ENCODE measurements at regions not wholly inside any gene's neighbourhood (a gene's known extent, or its start where the extent isn't known, plus 50 kb on each side); places are given as distances from the start of the nearest gene placed in this dataset.

DNA sequence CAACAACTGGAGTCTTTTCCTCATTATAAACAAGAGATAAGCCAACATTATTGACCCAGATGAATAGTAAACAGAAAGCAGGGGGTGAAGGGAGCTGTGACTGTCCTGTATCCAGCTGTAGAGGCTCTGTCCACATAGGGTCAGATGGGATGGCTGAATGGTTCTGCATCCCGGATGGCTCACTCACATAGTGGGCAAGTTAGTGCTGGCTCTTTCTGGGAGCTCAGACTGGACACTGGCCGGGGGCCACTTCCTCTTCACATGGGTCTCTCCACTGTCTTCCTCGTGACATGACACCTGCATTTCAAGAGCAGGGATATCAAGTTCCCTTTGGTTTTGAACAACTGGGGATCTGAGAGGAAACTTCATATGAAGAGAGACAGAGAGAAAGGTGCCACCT lies 969.6 kb upstream of the TMEM132C start:
- no peak for DNase-seq (ENCODE audit: low spot score)

DNA sequence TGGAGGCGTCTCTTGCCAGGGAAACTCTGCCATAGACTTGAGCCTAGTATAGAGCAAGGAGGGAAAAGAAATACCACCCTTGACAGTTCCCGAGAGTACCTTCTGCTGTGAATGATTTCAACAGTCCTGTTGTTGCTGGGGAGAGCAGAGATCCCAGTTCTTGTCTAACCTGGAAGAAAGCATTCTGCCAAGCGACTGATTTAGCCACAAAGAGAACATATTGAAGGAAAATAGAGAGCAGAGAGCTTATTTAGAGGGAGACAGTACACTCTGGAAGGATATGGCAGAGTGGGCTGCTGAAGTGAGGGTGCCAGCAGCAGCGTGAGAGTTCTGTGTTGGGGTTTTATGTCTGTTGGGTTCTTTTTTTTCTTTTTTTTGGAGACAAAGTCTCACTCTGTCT lies 966.9 kb upstream of the TMEM132C start:
- DNase-seq (ENCODE audit: low spot score), result no peak

DNA sequence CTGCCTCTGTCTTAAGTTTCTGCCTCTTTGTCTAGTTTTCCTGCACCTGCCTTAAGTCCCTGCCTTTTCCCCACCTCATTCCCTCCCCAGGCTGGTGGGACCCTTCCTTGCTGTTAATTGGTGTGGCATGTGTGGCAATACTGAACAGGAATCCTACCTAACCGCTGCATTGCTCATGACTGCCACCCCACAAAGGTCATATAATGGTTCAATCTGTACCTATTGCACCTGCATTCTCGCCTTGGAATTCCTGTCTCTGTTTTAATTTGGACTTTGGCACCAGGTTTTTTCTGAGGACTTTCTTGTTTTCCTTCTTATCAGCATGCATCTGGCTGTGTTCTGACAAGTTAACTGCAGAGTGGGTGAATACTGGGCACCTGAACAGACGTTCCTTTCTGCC lies 966.2 kb upstream of the TMEM132C start:
- DNase-seq (ENCODE audit: low spot score), result no peak

GRCh38 chr12:127301876-127302275 lies 965.1 kb upstream of the TMEM132C start:
- DNase-seq (ENCODE audit: low spot score), result no peak

DNA sequence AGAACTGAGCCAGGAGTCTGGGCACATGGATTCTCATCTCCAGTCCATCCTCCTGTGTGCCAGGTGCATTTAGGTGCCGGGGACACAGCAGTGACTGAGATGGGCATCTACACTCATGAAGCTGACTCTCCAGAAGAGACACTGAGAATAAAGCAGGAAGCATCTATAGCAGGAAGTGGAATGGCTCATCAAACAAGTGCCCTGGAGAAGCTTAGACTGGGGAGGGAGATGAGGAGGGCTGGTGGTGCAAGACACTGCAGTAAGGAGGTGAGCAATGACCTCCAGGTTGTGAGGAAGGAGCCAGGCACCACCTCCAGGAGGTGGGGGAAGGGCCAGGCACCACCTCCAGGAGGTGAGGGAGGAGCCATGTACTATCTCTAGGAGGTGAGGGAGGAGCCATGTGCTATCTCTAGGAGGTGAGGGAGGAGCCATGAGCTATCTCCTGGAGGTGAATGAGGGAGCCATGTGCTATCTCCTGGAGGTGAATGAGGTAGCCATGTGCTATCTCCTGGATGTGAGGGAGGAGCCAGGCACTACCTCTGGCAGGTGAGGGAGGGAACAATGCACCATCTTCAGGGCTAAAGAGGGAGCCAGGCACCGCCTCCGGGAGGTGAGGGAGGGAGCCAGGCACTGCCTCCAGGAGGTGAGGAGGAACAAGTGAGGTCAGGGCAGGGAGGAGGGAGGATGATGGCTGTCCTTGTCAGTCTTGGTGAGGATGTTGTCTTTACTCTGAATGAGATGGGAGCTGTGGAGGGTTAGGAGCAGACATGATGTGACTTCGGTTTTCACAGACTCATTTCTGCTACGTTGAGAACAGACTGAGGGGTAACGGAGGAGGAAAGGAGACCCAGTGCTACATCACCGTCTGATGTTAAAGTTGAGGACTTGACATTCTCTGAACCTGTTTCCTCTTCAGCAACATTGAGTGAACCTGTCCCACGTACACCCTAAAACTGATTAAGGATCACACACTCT lies 961.9 kb upstream of the TMEM132C start:
- no peak for DNase-seq (ENCODE audit: low spot score)

DNA sequence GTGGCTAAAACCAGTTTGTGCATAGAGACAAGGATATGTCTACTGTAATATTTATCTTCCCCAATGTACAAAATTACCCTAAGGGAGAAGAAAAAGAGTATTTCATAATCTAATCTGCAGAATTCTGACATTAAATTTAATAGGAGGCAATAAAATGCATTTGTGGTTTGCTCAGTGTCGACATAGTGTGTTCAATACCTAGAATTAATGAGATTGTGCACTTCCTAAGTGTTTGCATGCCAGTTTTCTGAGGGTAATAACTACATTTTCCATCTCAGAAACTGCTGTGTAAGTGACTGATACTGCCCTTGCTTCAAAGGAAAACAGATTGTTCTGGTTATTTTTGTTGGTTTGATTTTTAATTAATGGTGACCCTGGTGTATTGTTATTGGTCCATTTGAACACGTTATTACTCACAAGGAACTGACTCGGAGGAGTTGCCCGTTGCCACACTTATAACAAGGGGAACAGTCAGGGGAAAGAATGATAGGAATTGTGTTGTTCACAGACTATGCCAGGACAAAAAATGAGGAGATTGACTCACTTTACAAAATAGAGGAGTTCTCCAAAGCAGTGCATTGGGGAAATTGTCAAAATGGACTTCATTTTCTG lies 960.3 kb upstream of the TMEM132C start:
- no peak for DNase-seq (ENCODE audit: low spot score)

- no peak for DNase-seq (ENCODE audit: low spot score)
Measured at GRCh38 chr12:127307528-127307927, 959.4 kb upstream of the TMEM132C start.

DNA sequence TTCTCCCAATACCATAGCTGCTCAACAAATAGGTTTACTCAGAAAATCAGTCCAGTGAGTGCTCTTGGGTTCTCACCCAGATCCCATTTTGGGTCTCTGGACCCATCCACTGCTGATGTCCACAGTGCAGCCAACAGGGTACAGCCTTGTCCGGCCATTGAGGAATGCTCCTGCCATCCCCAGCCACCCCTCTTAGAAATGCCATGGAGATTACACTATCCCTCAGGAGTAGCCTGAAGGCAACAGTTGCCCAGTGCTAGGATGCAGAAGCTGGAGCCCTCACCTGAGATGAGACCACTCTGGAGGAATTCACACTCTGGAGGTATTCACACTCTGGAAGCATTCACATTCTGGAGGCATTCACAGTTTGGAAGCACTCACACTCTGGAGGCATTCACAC lies 958.8 kb upstream of the TMEM132C start:
- DNase-seq (ENCODE audit: low spot score), result no peak

DNA sequence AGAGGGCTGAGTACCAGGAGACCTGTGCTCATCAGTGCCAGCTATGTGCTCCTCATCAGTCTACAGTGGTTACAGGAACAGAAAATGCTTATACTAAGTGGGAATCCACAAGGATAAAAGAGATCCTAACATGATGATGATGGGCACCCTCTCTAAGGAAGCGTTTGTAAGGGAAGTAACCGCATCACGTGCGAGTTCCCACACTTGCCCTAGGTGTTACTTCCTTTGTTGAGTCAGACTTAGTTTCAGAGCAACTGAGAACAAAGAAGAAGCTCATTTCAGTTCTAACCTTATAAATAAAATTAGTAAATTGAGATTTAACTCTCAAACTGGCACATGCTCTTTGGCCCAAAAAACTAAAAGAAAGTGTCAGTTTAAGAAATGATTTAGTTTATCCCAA lies 956.4 kb upstream of the TMEM132C start:
- no peak for DNase-seq (ENCODE audit: low spot score)

DNA sequence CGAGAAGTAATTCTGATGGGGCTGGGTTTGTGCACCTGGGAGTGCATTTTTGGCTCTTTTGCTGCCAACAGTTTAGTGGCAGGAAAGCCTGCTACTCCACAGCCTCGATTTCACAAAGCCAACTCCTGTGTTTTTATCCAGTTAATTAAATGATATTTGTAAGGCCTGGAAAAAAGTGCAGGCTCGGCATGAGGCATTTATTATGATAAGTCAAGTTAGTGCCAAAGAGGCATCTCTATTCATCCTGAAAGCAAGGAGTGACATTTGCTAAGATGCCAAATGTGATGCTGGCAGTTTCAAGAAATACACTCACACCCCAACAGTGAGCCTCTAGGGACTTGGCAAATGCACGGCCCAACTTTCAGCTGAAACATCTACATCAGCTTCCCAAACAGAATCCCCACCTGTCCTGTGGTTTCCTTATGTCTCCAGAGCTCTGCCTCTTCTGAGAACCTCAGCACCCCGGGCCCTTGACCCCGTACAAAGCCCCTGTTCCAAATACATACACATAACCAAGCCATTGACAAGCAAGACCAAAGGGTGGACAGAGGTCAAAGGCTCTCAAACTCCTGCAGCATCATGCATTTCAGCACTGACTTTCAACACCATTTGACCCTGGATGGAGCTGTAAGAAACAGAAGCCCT lies 955.1 kb upstream of the TMEM132C start:
- DNase-seq (ENCODE audit: low spot score), result no peak

GRCh38 chr12:127324681-127325080 lies 942.3 kb upstream of the TMEM132C start:
- no peak for DNase-seq (ENCODE audit: low spot score)

- DNase-seq (ENCODE audit: low spot score), result no peak
Measured at GRCh38 chr12:127327986-127328385, 939.0 kb upstream of the TMEM132C start.

- DNase-seq (ENCODE audit: low spot score), result no peak
Measured at GRCh38 chr12:127328867-127329266, 938.1 kb upstream of the TMEM132C start.

GRCh38 chr12:127334365-127334764 lies 932.6 kb upstream of the TMEM132C start:
- DNase-seq (ENCODE audit: low spot score), result no peak

- DNase-seq (ENCODE audit: low spot score), result no peak
Measured at GRCh38 chr12:127334912-127335644, 931.9 kb upstream of the TMEM132C start.

- DNase-seq (ENCODE audit: low spot score), result no peak
Measured at GRCh38 chr12:127336416-127336815, 930.6 kb upstream of the TMEM132C start.

DNA sequence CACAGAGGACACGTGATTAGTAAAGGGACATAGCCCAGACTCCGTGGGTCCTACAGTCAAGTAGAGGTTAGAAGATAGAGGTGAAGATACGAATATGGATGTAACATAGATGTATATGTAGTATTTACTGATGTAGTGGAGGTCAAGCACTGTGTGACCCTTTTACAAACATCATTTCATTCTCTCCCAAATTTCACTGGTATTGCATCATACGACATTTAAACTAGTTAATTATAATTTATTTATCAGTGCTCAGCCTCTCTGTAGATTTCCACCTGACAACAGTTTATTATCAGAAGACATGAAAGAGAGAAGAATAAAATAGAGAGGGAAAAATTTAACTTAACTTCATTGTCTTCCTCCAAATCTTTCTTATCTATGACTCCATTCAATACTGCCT lies 927.9 kb upstream of the TMEM132C start:
- no peak for DNase-seq (ENCODE audit: low spot score)

- no peak for DNase-seq (ENCODE audit: low spot score)
Measured at GRCh38 chr12:127340381-127340780, 926.6 kb upstream of the TMEM132C start.

DNA sequence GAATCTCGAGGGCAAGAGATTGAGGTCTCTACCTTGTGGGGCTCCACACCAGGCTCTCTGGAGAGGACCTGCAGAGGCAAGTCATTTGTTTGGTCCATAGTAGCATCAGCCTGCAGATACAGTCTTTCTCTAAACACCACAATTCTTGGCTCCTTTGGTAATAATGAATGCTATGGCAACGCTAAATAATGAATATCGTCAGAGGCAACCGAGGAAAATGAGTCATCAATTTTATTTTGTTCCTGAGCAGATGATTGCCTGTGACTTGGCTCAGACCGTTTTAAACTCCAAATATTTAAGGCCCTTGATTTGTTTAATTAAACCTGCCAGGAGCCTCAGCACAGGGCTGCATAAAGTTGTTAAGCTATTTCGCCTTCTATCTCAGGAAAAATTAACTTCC lies 924.1 kb upstream of the TMEM132C start:
- DNase-seq (ENCODE audit: low spot score), result no peak

DNA sequence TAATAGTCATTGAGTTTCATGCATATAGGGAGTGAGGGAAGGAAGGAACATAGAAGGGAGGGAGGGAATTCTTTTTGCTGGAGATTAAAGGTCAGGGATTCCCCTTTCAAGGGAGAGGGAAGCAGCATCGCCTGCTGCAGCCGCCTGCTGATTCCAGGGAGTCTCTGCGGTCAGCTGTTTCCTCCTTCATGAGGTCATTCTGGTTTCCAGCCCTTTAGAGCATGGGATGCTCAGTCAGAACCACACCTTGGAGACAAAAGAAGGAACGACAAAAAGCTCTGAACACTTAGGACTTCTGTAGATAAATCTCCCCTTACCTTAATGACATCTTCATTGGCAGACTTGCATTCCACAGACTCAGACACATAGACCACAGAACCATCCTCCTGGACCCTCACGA lies 923.0 kb upstream of the TMEM132C start:
- no peak for DNase-seq (ENCODE audit: low spot score)

- DNase-seq (ENCODE audit: low spot score), result no peak
Measured at GRCh38 chr12:127351481-127352010, 915.4 kb upstream of the TMEM132C start.
